NCI-H1694 treated with DMSO at 0.1 percent for 48 hours (cell line): ENCODE measurements at regions not wholly inside any gene's neighbourhood (a gene's known extent, or its start where the extent isn't known, plus 50 kb on each side); places are given as distances from the start of the nearest gene placed in this dataset.

Experiments used
- DNase-seq: peaks from one replicate; lab custom pipeline; 2025; lab: John Stamatoyannopoulos, UW

- no peak for DNase-seq
Observed at GRCh38 chr6:104418125-104418524, 441.6 kb downstream of the HACE1 start.

- DNase-seq, result no peak
Observed at GRCh38 chr6:104414723-104415122, 445.0 kb downstream of the HACE1 start.

GRCh38 chr6:104413767-104414166 lies 446.0 kb downstream of the HACE1 start:
- DNase-seq, result no peak

GRCh38 chr6:104411302-104411701 lies 448.4 kb downstream of the HACE1 start:
- DNase-seq, result no peak

GRCh38 chr6:104409913-104410312 lies 449.8 kb downstream of the HACE1 start:
- no peak for DNase-seq

- no peak for DNase-seq
Observed at GRCh38 chr6:104407957-104408356, 451.8 kb downstream of the HACE1 start.

GRCh38 chr6:104404377-104404776 lies 455.3 kb downstream of the HACE1 start:
- no peak for DNase-seq

- DNase-seq, result no peak
Observed at GRCh38 chr6:104402572-104402971, 457.1 kb downstream of the HACE1 start.

- no peak for DNase-seq
Observed at GRCh38 chr6:104401926-104402325, 457.8 kb downstream of the HACE1 start.

GRCh38 chr6:104400844-104401243 lies 458.9 kb downstream of the HACE1 start:
- no peak for DNase-seq

GRCh38 chr6:104396077-104396476 lies 463.6 kb downstream of the HACE1 start:
- DNase-seq, result no peak

- DNase-seq, result no peak
Observed at GRCh38 chr6:104381907-104382306, 477.8 kb downstream of the HACE1 start.

GRCh38 chr6:104365451-104366234 lies 494.1 kb downstream of the HACE1 start:
- DNase-seq, result no peak

- DNase-seq, result no peak
Observed at GRCh38 chr6:104357928-104358327, 501.8 kb downstream of the HACE1 start.

- DNase-seq, result no peak
Observed at GRCh38 chr6:104356197-104356596, 503.5 kb downstream of the HACE1 start.

GRCh38 chr6:104349191-104349590 lies 510.5 kb downstream of the HACE1 start:
- DNase-seq, result no peak

GRCh38 chr6:104344223-104344622 lies 515.5 kb downstream of the HACE1 start:
- DNase-seq, result no peak

- peak; percentile 54 for DNase-seq
Observed at GRCh38 chr6:104332364-104332763, 527.4 kb downstream of the HACE1 start.

GRCh38 chr6:104326173-104327001 lies 533.3 kb downstream of the HACE1 start:
- DNase-seq, result peak; percentile 24

GRCh38 chr6:104325341-104326172 lies 534.2 kb downstream of the HACE1 start:
- peak; percentile 13 for DNase-seq

- no peak for DNase-seq
Observed at GRCh38 chr6:104324301-104324700, 535.4 kb downstream of the HACE1 start.

GRCh38 chr6:104322841-104323240 lies 536.9 kb downstream of the HACE1 start:
- no peak for DNase-seq
